IPS-15b (cell line): ENCODE measurements at regions not wholly inside any gene's neighbourhood (a gene's known extent, or its start where the extent isn't known, plus 50 kb on each side); places are given as distances from the start of the nearest gene placed in this dataset.
"Not testable (repeated sequence)": the region's sequence is repeated elsewhere in the genome, so short reads cannot be mapped to it uniquely, and the experiment has no call there.

ENCODE experiments used
- H3K27me3 ChIP-seq: one replicate; pipeline ENCODE4 v1.6.1; 2013; ENCODE audit warnings: low read length; ENCODE audit not compliant: control insufficient read depth, insufficient read depth
- H3K36me3 ChIP-seq: one replicate; pipeline ENCODE4 v1.6.1; 2013; ENCODE audit warnings: low read length; ENCODE audit not compliant: control insufficient read depth, insufficient read depth
- H3K4me1 ChIP-seq: one replicate; pipeline ENCODE4 v1.6.1; 2013; ENCODE audit warnings: mild to moderate bottlenecking, low read length; ENCODE audit not compliant: control insufficient read depth, insufficient read depth
- H3K4me3 ChIP-seq: one replicate; pipeline ENCODE4 v1.5.1; 2013; ENCODE audit warnings: low read depth, low read length
- H3K9ac ChIP-seq: one replicate; pipeline ENCODE4 v1.6.1; 2013; ENCODE audit warnings: low read depth, mild to moderate bottlenecking, low read length
- H3K9me3 ChIP-seq: one replicate; pipeline ENCODE4 v1.6.1; 2013; ENCODE audit warnings: mild to moderate bottlenecking, low read length; ENCODE audit not compliant: control insufficient read depth, insufficient read depth

GRCh38 chr7:52571026-52571425, 464.4 kb upstream of the POM121L12 start:
- no peak overlapping the region for H3K9ac ChIP-seq
- H3K36me3 ChIP-seq: no peaks in the 10 kb centered on the region
- no peaks in the 10 kb centered on the region for H3K27me3 ChIP-seq
- no peaks in the 10 kb centered on the region for H3K4me1 ChIP-seq
- H3K4me3 ChIP-seq: no peak overlapping the region
- H3K9me3 ChIP-seq: no peaks in the 10 kb centered on the region

DNA sequence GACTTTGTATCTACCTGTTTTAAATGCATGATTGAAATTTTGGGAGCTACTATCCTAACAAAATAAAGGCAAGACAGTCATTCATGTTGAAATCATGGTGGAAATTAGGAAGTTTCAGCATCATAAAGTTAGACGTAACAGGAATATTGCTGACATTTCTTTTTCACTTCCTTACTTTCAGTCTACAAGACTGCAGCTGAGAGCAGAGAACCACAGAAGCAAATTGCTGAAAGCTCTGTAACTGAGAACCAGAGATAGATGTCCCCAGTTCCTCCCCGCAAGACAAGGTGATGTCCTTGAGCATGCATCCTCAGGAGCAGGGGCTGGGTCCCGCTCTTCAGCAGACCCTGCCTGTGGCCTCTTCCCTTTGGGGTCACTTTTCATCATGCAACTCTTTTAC, 466.3 kb upstream of the POM121L12 start:
- H3K36me3 ChIP-seq: no peaks in the 10 kb centered on the region
- no peak overlapping the region for H3K4me3 ChIP-seq
- H3K4me1 ChIP-seq: no peaks in the 10 kb centered on the region
- no peak overlapping the region for H3K9ac ChIP-seq
- H3K9me3 ChIP-seq: no peaks in the 10 kb centered on the region
- no peaks in the 10 kb centered on the region for H3K27me3 ChIP-seq

GRCh38 chr7:52565974-52566373, 469.5 kb upstream of the POM121L12 start:
- Histone ChIP-seq H3K27me3 (no peaks in the 10 kb centered on the region), H3K36me3 (no peaks in the 10 kb centered on the region), H3K4me3 (no peak overlapping the region), H3K4me1 (no peaks in the 10 kb centered on the region), H3K9me3 (no peaks in the 10 kb centered on the region), H3K9ac (no peak overlapping the region)

DNA sequence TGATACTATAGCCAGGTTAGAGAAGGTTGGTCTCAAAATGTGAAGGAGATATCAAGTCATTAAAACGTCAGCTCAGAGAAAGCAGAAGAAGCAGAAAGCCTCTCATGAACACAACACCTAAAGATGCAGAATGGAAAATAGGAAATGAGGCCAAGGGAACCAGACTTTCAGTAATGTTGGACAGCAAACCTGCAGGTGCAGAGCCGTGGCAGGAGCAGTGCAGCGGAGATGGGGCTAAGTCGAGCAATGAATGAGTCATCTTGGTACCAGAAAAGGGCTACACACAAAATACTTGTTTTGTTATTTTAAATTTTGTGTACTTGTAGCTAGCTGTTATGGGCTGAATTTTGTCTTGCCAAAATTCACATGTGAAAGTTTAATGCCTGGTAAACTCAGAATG, 479.6 kb upstream of the POM121L12 start:
- Histone ChIP-seq H3K36me3 (no peaks in the 10 kb centered on the region), H3K4me1 (no peaks in the 10 kb centered on the region), H3K4me3 (no peak overlapping the region), H3K27me3 (no peaks in the 10 kb centered on the region), H3K9ac (no peak overlapping the region), H3K9me3 (no peaks in the 10 kb centered on the region)

- no peak overlapping the region for H3K4me3 ChIP-seq
- H3K9me3 ChIP-seq: no peaks in the 10 kb centered on the region
- no peak overlapping the region for H3K9ac ChIP-seq
- H3K27me3 ChIP-seq: no peaks in the 10 kb centered on the region
- peaks cover 9% of the 10 kb centered on the region for H3K4me1 ChIP-seq
- no peaks in the 10 kb centered on the region for H3K36me3 ChIP-seq
Measured at GRCh38 chr7:52547308-52547910, 488.0 kb upstream of the POM121L12 start.

DNA sequence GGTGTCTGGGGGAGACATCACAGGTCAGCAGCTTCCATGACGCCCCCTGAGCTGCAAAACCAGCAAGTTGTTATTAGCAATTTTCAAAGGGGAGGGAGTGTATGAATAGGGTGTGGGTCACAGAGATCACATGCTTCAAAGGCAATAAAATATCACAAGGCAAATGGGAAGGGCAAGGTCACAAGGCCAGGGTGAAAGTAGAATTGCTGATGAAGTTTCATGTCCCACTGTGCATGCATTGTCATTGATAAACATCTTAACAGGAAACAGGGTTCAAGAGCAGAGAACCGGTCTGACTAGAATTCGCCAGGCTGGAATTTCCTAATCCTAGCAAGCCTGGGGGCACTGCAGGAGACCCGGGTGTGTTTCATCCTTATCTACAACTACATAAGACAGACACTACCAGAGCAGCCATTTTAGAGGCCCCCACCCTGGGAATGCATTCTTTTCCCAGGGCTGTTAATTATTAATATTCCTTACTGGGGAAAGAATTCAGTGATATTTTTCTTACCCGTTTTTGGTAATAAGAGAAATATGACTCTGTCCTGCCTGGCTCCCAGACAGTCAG, 494.2 kb upstream of the POM121L12 start:
- H3K27me3 ChIP-seq, H3K36me3 ChIP-seq, H3K4me1 ChIP-seq, H3K4me3 ChIP-seq, H3K9me3 ChIP-seq, H3K9ac ChIP-seq: not testable (repeated sequence)

DNA sequence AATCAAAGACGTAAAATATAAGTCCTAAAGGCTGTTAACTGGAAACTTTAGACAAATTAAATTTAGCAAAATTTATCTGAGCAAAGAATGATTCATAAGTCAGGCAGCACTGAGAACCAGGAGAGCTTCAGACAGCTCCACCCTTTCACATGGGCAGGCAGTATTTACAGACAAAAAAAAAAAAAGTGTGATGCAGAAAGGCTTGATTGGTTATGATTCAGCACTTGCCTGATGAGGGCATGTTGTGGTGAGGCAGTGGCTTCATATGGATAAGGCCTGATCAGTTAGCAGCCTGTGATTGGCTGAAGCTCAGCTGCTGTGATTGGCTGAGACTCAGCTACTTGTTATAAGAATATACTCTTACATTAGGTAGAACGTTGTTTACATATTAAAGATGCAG, 495.4 kb upstream of the POM121L12 start:
- no peaks in the 10 kb centered on the region for H3K36me3 ChIP-seq
- no peaks in the 10 kb centered on the region for H3K9me3 ChIP-seq
- H3K27me3 ChIP-seq: no peaks in the 10 kb centered on the region
- H3K9ac ChIP-seq: no peak overlapping the region
- H3K4me3 ChIP-seq: no peak overlapping the region
- H3K4me1 ChIP-seq: no peaks in the 10 kb centered on the region

DNA sequence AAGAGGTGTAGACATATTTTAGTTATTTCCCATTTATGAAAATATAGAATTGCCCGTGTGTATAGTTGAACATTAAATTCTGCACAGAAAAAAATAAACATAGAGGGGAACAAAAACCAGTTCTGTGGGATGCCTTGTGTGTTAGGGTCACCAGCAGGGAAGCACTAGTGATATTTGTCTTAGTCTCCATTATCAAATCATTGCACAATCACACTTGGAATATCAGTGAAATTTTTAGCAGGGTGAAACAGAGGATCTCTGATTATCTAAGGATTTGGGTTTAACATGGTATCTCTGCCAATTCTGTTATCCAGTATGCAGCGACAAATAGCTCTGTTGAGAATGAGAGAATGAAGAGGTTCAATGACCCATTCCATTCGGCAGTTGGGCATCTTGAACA, 496.0 kb upstream of the POM121L12 start:
- H3K4me1 ChIP-seq: no peaks in the 10 kb centered on the region

GRCh38 chr7:52537051-52537450, 498.4 kb upstream of the POM121L12 start:
- Histone ChIP-seq H3K4me1 (no peaks in the 10 kb centered on the region), H3K4me3 (no peak overlapping the region), H3K36me3 (no peaks in the 10 kb centered on the region), H3K27me3 (no peaks in the 10 kb centered on the region), H3K9ac (no peak overlapping the region), H3K9me3 (no peaks in the 10 kb centered on the region)

More for the DNA sequence above, 496.0 kb upstream of the POM121L12 start:
- no peaks in the 10 kb centered on the region for H3K27me3 ChIP-seq
- H3K9me3 ChIP-seq: no peaks in the 10 kb centered on the region
- H3K36me3 ChIP-seq: no peaks in the 10 kb centered on the region
- H3K4me3 ChIP-seq: no peak overlapping the region
- no peak overlapping the region for H3K9ac ChIP-seq

DNA sequence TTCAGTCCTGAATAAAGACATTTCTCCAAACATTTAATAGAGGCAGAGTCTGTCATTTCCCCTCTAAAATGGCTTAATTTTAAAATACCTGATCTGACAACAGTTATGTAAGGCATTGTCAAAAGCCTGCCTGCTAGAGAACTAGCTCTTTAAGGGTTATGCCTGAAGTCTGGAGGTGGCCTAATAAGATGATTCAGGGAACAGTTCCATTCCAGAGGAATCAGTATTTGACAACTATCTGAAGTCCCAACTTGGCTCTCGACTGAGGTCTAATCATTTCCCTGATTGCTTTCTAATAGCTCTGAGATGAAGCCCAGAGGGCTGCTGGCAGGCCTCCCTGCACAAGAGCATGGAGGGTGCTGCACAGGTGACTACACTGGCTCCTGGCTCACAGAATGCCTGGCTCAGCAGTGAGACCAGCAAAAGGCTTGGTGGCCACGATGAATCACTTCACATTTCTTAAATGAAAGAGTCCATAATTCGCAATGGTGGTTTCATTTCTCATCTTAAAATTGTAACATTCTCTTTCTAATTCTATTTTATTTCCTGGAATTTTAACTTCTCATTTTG, 509.6 kb upstream of the POM121L12 start:
- no peak overlapping the region for H3K9ac ChIP-seq
- no peaks in the 10 kb centered on the region for H3K36me3 ChIP-seq

DNA sequence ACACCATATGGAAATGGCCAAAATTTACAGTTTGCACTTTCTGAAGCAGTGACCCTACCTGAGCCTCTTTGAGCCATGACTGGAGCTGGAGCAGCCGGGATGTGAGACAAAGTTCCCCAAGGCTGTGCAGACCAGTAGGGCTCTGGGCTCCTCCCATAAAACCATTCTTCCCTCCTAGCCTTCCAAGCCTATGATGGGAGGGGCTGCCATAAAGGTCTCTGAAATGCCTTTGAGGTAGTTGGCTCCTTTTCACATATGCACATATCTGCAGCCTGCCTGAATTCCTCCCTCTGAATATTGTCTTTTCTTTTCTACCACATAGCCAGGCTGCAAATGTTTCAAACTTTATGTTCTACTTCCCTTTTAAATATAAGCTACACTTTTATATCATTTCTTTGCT, 516.6 kb upstream of the POM121L12 start:
- no peaks in the 10 kb centered on the region for H3K9me3 ChIP-seq
- no peaks in the 10 kb centered on the region for H3K27me3 ChIP-seq
- H3K36me3 ChIP-seq: no peaks in the 10 kb centered on the region
- H3K4me3 ChIP-seq: no peak overlapping the region
- no peak overlapping the region for H3K9ac ChIP-seq
- H3K4me1 ChIP-seq: no peaks in the 10 kb centered on the region

More for the DNA sequence above, 509.6 kb upstream of the POM121L12 start:
- Histone ChIP-seq H3K9me3 (no peaks in the 10 kb centered on the region), H3K27me3 (no peaks in the 10 kb centered on the region), H3K4me3 (no peak overlapping the region), H3K4me1 (no peaks in the 10 kb centered on the region)

GRCh38 chr7:52512656-52513055, 522.8 kb upstream of the POM121L12 start:
- Histone ChIP-seq H3K9me3 (no peaks in the 10 kb centered on the region), H3K4me3 (no peak overlapping the region), H3K9ac (no peak overlapping the region), H3K36me3 (no peaks in the 10 kb centered on the region), H3K27me3 (no peaks in the 10 kb centered on the region), H3K4me1 (no peaks in the 10 kb centered on the region)
